K562 (cell line): ENCODE measurements at regions not wholly inside any gene's neighbourhood (a gene's known extent, or its start where the extent isn't known, plus 50 kb on each side); places are given as distances from the start of the nearest gene placed in this dataset.

Experiments
- ATAC-seq: fragments of 200-7000 bp; cut with Tn5 transposase; 3 replicates; pipeline ENCODE4 v1.9.1; 2020; ENCODE audit warnings: moderate library complexity
- BruUV-seq: library from RNA; stranded (reverse); fragments of 400-500 nt; replicated peaks from 2 replicates; lab custom pipeline; 2021; lab: Mats Ljungman, UMichigan
- CTCF ChIA-PET: fragments of 300-600 bp; formaldehyde crosslinking; extraction: SDS; loops from one replicate; lab custom pipeline; 2021; ENCODE audit warnings: low intra/inter-chr PET ratio; lab: Yijun Ruan, JAX
- POLR2A ChIA-PET: fragments of 300-600, 350-650 bp; sonication (Branson Sonifier 250); formaldehyde crosslinking; extraction: SDS; loops from one replicate; lab custom pipeline; 2021; ENCODE audit warnings: antibody characterized with exemption, inconsistent platforms; lab: Yijun Ruan, JAX
- DNase-seq, 4 experiments: peaks; one replicate each; pipeline versions ENCODE4 v3.0.0 to v3.0.0-alpha.2; 2011 to 2018; ENCODE audit warnings: low spot score in 3 of 4, mixed read lengths in 3 of 4; ENCODE audit errors: extremely low read depth in 1 of 4
- FAIRE-seq: peaks from 2 replicates; lab custom pipeline; 2011; peaks lifted over from hg19 to GRCh38; lab: Jason Lieb, UNC
- H2AFZ ChIP-seq: 2 replicates; pipeline ENCODE4 v1.6.0; 2011; ENCODE audit warnings: low read depth, low read length, control low read depth, inconsistent platforms
- H3K27ac ChIP-seq: fragments of 200-600 bp; 3 replicates; pipeline ENCODE4 v1.8.0; 2011; ENCODE audit warnings: low read depth, mild to moderate bottlenecking, control low read depth, inconsistent platforms, low read length, moderate library complexity, mixed read lengths; ENCODE audit errors: extremely low read depth
- H3K27me3 ChIP-seq, 2 experiments: fragments of 300-600 bp in 1 of 2; 2 replicates in 1 of 2; 3 replicates in 1 of 2; pipeline versions ENCODE4 v1.6.0 to v1.8.0; 2011; ENCODE audit warnings: inconsistent platforms in 2 of 2, low read length in 2 of 2, mild to moderate bottlenecking in 1 of 2, mixed read lengths in 1 of 2, moderate library complexity in 1 of 2; ENCODE audit not compliant: control insufficient read depth in 2 of 2, insufficient read depth in 2 of 2
- H3K36me3 ChIP-seq: fragments of 300-600 bp; 3 replicates; pipeline ENCODE4 v1.8.0; 2011; ENCODE audit warnings: mild to moderate bottlenecking, low read length, inconsistent platforms; ENCODE audit not compliant: control insufficient read depth, insufficient read depth
- H3K4me1 ChIP-seq, 2 experiments: fragments of 200-600 bp in 1 of 2; replicated peaks in 1 of 2; 2 replicates in 1 of 2; 3 replicates in 1 of 2; pipeline versions ENCODE4 v1.5.1 to v1.8.0; 2011; ENCODE audit warnings: inconsistent platforms in 2 of 2, low read length in 2 of 2, mild to moderate bottlenecking in 1 of 2, mixed read lengths in 1 of 2, moderate library complexity in 1 of 2; ENCODE audit not compliant: control insufficient read depth in 2 of 2, insufficient read depth in 2 of 2
- H3K4me2 ChIP-seq: 2 replicates; pipeline ENCODE4 v1.6.1; 2011; ENCODE audit warnings: low read length, control low read depth, inconsistent platforms, mixed read lengths; ENCODE audit not compliant: insufficient read depth
- H3K4me3 ChIP-seq: fragments of 200-600 bp; sonication (generic), shearing (Covaris generic); 2 replicates; pipeline ENCODE4 v1.5.1; 2016; ENCODE audit warnings: control low read depth, inconsistent platforms
- H3K79me2 ChIP-seq: fragments of 200-600 bp; 3 replicates; pipeline ENCODE4 v1.8.0; 2011; ENCODE audit warnings: low read length, inconsistent platforms; ENCODE audit not compliant: control insufficient read depth, insufficient read depth
- H3K9ac ChIP-seq, 2 experiments: 2 replicates each; pipeline versions ENCODE4 v1.6.0 to v1.6.1; 2011; ENCODE audit warnings: low read depth in 2 of 2, low read length in 2 of 2, control low read depth in 1 of 2, inconsistent platforms in 1 of 2, mild to moderate bottlenecking in 1 of 2, mixed read lengths in 1 of 2; ENCODE audit not compliant: insufficient read depth in 1 of 2
- H3K9me1 ChIP-seq: one replicate; pipeline ENCODE4 v1.6.0; 2011; ENCODE audit warnings: inconsistent platforms, mild to moderate bottlenecking, low read length, moderate library complexity; ENCODE audit not compliant: control insufficient read depth, insufficient read depth
- H3K9me3 ChIP-seq: replicated peaks from 2 replicates; pipeline ENCODE4 v1.5.1; 2011; ENCODE audit warnings: low read depth, low read length, inconsistent platforms; ENCODE audit not compliant: control insufficient read depth, insufficient read depth
- H4K20me1 ChIP-seq: replicated peaks from 2 replicates; pipeline ENCODE4 v1.6.1; 2011; ENCODE audit warnings: low read length, inconsistent platforms, mixed read lengths; ENCODE audit not compliant: control insufficient read depth, insufficient read depth
- CBX1 ChIP-seq: sonication (generic); IDR thresholded peaks from 2 replicates; pipeline ENCODE4 v1.6.1; 2016; ENCODE audit warnings: antibody characterized with exemption, low read depth, mild to moderate bottlenecking
- HSF4 ChIP-seq: fragments of 250-450 bp; sonication (Bioruptor Pico); IDR thresholded peaks from 2 replicates; pipeline ENCODE4 v2.1.2; 2022; ENCODE audit warnings: mild to moderate bottlenecking, moderate library complexity, borderline replicate concordance
- NCOA6 ChIP-seq: fragments of 450-650 bp; IDR thresholded peaks from 2 replicates; pipeline ENCODE4 v1.6.1; 2017; ENCODE audit warnings: mild to moderate bottlenecking
- NR3C1 ChIP-seq: sonication (generic); formaldehyde crosslinking; IDR thresholded peaks from 2 replicates; pipeline ENCODE4 v1.8.1; 2022; ENCODE audit warnings: missing genetic modification reagents
- SMARCA4 ChIP-seq: fragments of 450-650 bp; IDR thresholded peaks from 2 replicates; pipeline ENCODE4 v1.6.1; 2016
- TRIM28 ChIP-seq: fragments of 450-650 bp; IDR thresholded peaks from 2 replicates; pipeline ENCODE4 v1.6.1; 2017
- ZNF184 ChIP-seq: sonication (generic); formaldehyde crosslinking; IDR thresholded peaks from 2 replicates; pipeline ENCODE4 v1.5.0; 2020; ENCODE audit warnings: missing genetic modification reagents
- ZNF507 ChIP-seq: conservative IDR thresholded peaks from 2 replicates; pipeline ENCODE4 v1.6.1; 2017; ENCODE audit warnings: missing genetic modification characterization, missing compliant biosample characterization
- ZNF584 ChIP-seq: fragments of 200-800 bp; sonication (Bioruptor generic); IDR thresholded peaks from 2 replicates; pipeline ENCODE4 v1.6.1; 2016; ENCODE audit warnings: low read depth, mild to moderate bottlenecking, missing genetic modification characterization, missing compliant biosample characterization
- ZNF717 ChIP-seq: fragments of 250-450 bp; sonication (Bioruptor Pico); IDR thresholded peaks from 2 replicates; pipeline ENCODE4 v1.5.0; 2021
- WGBS: fragments of 100-300 bp; shearing (Covaris generic); methylation state at CpG from one replicate; pipeline ENCODE4 v1.1.6; 2016; ENCODE audit warnings: low coverage, mixed read lengths; ENCODE audit not compliant: insufficient coverage; ENCODE audit errors: missing lambda C conversion rate; 5-methylcytosine and 5-hydroxymethylcytosine counted together
- in situ Hi-C: fragments of 300-500 bp; cut with MboI; formaldehyde crosslinking; loops from 4 replicates; pipeline ENCODE4 v1.15.0; 2018; ENCODE audit warnings: inconsistent platforms, mixed read lengths
- intact Hi-C: fragments of 100-400 bp; cut with micrococcal nuclease; formaldehyde crosslinking; loops from 2 replicates; pipeline ENCODE4 v1.14.2; 2022
- TF ChIP-seq, protein P1 (sequence below): IDR thresholded peaks from 2 replicates; pipeline ENCODE4 v1.6.1; 2011; ENCODE audit warnings: borderline replicate concordance, low read depth, mild to moderate bottlenecking, moderate library complexity, low read length; ENCODE audit not compliant: insufficient read depth, poor library complexity, severe bottlenecking
- TF ChIP-seq, protein P2 (sequence below): sonication (generic); formaldehyde crosslinking; IDR thresholded peaks from 2 replicates; pipeline ENCODE4 v1.8.1; 2023; ENCODE audit warnings: mild to moderate bottlenecking, missing genetic modification reagents

DNA sequence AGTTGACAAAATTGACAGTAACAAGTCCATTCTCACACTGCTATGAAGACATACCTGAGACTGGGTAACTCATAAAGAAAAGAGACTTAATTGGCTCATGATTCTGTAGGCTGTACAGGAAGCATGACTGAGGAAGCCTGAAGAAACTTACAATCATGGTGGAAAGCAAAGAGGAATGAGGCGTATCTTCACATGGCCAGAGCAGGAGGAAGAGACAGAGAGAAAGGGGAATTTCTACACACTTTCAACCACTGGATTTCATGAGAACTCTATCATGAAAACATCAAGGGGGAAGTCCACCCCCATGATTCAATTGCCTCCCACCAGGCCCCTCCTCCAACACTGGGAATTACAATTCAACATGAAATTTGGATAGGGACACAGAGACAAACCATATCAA, 758.4 kb upstream of the SLITRK1 start (continued):
- no peak for TF ChIP-seq CBX1

DNA sequence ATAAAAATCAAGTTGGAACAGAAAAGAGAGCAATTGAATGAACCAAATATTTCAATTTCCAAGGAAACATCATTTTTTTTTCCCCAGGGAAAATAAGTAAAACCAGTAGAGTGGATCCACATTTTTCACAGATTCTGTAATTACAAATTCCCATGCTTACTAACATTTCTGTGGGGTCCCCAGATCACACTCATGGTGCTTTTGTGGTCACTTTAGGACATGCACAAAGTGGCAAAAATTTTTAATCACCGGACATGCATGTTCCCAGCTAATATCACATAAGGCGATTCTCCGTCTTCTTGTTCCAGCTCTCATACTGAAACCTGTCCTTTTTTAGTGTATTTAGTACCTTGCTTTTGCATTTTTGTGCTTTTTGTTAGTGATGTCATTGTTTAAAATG, 748.2 kb upstream of the SLITRK1 start:
- no peak overlapping the region for H2AFZ ChIP-seq
- BruUV-seq: no TSS peak
- no peaks in the 10 kb centered on the region for H3K9me3 ChIP-seq
- no peak overlapping the region for H3K27ac ChIP-seq
- no peaks in the 10 kb centered on the region for H3K4me1 ChIP-seq
- no peak overlapping the region for H3K9ac ChIP-seq
- no peaks in the 10 kb centered on the region for H3K27me3 ChIP-seq
- ATAC-seq: no peak
- FAIRE-seq: no peak
- H3K9me1 ChIP-seq: no peaks in the 10 kb centered on the region
- TF ChIP-seq ZNF717: no peak
- TF ChIP-seq NR3C1 (CRISPR knock-in tag): no peak
- no peak for TF ChIP-seq SMARCA4
- no peak for TF ChIP-seq HSF4 (CRISPR knock-in tag)
- TF ChIP-seq, all 486 proteins: peak for 0
- ChIA-PET CTCF (no interaction called here), POLR2A (interaction anchor here (0.6 kb wide), 1 partner anchor 151 kb away, joined by 5 read pairs; no protein-coding TSS in a partner anchor)
- H3K4me3 ChIP-seq: no peak overlapping the region
- H3K79me2 ChIP-seq: no peaks in the 10 kb centered on the region
- H3K36me3 ChIP-seq: no peaks in the 10 kb centered on the region
- in situ Hi-C loops: no loop called here
- H4K20me1 ChIP-seq: no peaks in the 10 kb centered on the region
- 0% methylated on average over 3 of the region's 3 CpGs for WGBS
- H3K4me2 ChIP-seq: no peak overlapping the region
- intact Hi-C loops: no loop called here
- DNase-seq: no peak

DNA sequence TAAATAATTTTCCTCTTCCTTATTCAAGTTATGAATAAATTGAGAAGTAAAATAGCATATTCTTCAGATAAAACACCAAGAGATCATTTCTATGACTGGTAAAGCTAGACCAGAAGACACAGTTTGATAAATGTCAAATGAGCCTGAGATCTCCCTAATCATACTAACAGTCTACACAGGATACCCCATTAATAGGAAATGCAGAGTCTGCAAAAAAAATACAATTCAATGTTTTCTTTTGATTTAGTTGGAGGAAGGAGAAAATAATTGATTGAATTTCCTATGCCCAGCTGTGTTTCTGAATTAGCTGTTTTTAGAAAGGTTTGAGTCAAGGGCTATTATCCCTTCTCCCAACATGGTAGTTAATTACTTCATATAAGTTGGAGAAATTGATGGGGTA, 734.6 kb upstream of the SLITRK1 start:
- Histone ChIP-seq H3K79me2 (no peaks in the 10 kb centered on the region), H3K36me3 (no peaks in the 10 kb centered on the region), H3K4me2 (no peak overlapping the region), H2AFZ (no peak overlapping the region), H3K27me3 (no peaks in the 10 kb centered on the region), H3K9me1 (no peaks in the 10 kb centered on the region), H3K9me3 (no peaks in the 10 kb centered on the region), H3K4me3 (no peak overlapping the region), H4K20me1 (no peaks in the 10 kb centered on the region), H3K4me1 (no peaks in the 10 kb centered on the region), H3K9ac (no peak overlapping the region), H3K27ac (no peak overlapping the region)
- intact Hi-C loops (no loop called here), in situ Hi-C loops (no loop called here)
- CTCF ChIA-PET: no interaction called here
- ATAC-seq (no peak), DNase-seq (no peak), FAIRE-seq (no peak)
- BruUV-seq: no TSS peak
- POLR2A ChIA-PET: no interaction called here
- TF ChIP-seq TRIM28 (no peak), ZNF184 (CRISPR knock-in tag) (no peak), ZNF507 (tag) (no peak), NCOA6 (no peak), ZNF584 (no peak)
- TF ChIP-seq, protein P1, sequence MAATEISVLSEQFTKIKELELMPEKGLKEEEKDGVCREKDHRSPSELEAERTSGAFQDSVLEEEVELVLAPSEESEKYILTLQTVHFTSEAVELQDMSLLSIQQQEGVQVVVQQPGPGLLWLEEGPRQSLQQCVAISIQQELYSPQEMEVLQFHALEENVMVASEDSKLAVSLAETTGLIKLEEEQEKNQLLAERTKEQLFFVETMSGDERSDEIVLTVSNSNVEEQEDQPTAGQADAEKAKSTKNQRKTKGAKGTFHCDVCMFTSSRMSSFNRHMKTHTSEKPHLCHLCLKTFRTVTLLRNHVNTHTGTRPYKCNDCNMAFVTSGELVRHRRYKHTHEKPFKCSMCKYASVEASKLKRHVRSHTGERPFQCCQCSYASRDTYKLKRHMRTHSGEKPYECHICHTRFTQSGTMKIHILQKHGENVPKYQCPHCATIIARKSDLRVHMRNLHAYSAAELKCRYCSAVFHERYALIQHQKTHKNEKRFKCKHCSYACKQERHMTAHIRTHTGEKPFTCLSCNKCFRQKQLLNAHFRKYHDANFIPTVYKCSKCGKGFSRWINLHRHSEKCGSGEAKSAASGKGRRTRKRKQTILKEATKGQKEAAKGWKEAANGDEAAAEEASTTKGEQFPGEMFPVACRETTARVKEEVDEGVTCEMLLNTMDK: no peak
- TF ChIP-seq, protein P2, sequence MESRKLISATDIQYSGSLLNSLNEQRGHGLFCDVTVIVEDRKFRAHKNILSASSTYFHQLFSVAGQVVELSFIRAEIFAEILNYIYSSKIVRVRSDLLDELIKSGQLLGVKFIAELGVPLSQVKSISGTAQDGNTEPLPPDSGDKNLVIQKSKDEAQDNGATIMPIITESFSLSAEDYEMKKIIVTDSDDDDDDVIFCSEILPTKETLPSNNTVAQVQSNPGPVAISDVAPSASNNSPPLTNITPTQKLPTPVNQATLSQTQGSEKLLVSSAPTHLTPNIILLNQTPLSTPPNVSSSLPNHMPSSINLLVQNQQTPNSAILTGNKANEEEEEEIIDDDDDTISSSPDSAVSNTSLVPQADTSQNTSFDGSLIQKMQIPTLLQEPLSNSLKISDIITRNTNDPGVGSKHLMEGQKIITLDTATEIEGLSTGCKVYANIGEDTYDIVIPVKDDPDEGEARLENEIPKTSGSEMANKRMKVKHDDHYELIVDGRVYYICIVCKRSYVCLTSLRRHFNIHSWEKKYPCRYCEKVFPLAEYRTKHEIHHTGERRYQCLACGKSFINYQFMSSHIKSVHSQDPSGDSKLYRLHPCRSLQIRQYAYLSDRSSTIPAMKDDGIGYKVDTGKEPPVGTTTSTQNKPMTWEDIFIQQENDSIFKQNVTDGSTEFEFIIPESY: no peak
